Cardiac fibroblast (primary cell): ENCODE measurements at regions not wholly inside any gene's neighbourhood (a gene's known extent, or its start where the extent isn't known, plus 50 kb on each side); places are given as distances from the start of the nearest gene placed in this dataset.

ENCODE experiments used
- DNase-seq, 2 donors: peaks; one replicate each; pipeline versions ENCODE4 v3.0.0 to v3.0.0-alpha.2; 2010; ENCODE audit warnings: low read depth in 2 of 2
- H3K4me3 ChIP-seq, 2 donors: replicated peaks in 1 of 2; 1 replicate in 1 of 2; 2 replicates in 1 of 2; pipeline ENCODE4 v1.5.1; 2011; ENCODE audit warnings: low read depth in 2 of 2, low read length in 2 of 2, mild to moderate bottlenecking in 2 of 2, moderate library complexity in 1 of 2
- TF ChIP-seq, protein P1 (sequence below): IDR thresholded peaks from one replicate; pipeline ENCODE4 v1.5.1; 2011; ENCODE audit warnings: low read depth, mild to moderate bottlenecking, low read length, inconsistent platforms

GRCh38 chr1:93753791-93754763, 72.4 kb upstream of the BCAR3 start:
- peak; percentile 98 for DNase-seq
- no peak overlapping the region for H3K4me3 ChIP-seq
- TF ChIP-seq, protein P1, sequence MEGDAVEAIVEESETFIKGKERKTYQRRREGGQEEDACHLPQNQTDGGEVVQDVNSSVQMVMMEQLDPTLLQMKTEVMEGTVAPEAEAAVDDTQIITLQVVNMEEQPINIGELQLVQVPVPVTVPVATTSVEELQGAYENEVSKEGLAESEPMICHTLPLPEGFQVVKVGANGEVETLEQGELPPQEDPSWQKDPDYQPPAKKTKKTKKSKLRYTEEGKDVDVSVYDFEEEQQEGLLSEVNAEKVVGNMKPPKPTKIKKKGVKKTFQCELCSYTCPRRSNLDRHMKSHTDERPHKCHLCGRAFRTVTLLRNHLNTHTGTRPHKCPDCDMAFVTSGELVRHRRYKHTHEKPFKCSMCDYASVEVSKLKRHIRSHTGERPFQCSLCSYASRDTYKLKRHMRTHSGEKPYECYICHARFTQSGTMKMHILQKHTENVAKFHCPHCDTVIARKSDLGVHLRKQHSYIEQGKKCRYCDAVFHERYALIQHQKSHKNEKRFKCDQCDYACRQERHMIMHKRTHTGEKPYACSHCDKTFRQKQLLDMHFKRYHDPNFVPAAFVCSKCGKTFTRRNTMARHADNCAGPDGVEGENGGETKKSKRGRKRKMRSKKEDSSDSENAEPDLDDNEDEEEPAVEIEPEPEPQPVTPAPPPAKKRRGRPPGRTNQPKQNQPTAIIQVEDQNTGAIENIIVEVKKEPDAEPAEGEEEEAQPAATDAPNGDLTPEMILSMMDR: peak; percentile 11

GRCh38 chr1:93751377-93752250, 70.0 kb upstream of the BCAR3 start:
- TF ChIP-seq, protein P1: no peak
- no peak overlapping the region for H3K4me3 ChIP-seq
- peak in 1 of 2 donors; percentile 47 for DNase-seq

- DNase-seq: no peak
- no peak overlapping the region for H3K4me3 ChIP-seq
- TF ChIP-seq, protein P1: no peak
Measured at GRCh38 chr1:93750955-93751354, 69.3 kb upstream of the BCAR3 start.

DNA sequence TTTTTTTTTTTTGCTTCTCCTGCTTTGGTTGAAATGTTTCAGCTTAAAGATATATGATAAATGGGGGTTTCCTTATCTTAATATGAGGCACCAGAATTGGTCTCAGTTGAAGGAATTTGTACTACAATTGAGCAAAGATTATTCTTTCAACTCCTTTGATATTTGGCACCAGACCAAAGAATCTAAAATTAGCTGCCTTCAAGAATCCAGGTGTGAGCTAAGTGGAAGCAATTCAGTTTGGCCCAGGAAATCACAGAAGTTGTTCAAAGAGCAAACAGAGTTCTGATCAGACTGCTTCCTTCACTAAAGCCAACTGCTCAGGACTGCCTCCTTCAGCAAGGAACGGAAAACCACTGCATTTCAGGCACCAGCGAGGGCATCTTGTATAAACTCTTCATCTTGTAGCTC, 68.3 kb upstream of the BCAR3 start:
- peak in 1 of 2 donors; percentile 13 for DNase-seq
- H3K4me3 ChIP-seq: no peak overlapping the region
- TF ChIP-seq, protein P1: peak; percentile 22

DNA sequence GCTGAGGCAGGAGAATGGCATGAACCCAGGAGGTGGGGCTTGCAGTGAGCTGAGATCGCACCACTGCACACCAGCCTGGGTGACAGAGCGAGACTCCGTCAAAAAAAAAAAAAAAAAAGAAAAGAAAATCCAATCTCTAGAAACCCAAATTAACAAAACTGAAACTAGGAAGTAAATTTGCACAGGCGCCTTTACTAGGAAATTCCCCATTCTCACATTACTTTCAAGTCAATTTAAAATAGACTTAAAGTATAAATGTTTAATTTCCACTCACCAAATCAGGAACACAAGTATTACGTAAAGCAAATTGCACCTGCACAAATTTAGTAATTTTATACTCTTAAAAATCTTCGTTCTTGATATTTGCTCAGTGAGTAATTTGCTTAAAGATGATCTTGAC, 67.8 kb upstream of the BCAR3 start:
- TF ChIP-seq, protein P1: no peak
- no peak overlapping the region for H3K4me3 ChIP-seq
- DNase-seq: no peak

DNA sequence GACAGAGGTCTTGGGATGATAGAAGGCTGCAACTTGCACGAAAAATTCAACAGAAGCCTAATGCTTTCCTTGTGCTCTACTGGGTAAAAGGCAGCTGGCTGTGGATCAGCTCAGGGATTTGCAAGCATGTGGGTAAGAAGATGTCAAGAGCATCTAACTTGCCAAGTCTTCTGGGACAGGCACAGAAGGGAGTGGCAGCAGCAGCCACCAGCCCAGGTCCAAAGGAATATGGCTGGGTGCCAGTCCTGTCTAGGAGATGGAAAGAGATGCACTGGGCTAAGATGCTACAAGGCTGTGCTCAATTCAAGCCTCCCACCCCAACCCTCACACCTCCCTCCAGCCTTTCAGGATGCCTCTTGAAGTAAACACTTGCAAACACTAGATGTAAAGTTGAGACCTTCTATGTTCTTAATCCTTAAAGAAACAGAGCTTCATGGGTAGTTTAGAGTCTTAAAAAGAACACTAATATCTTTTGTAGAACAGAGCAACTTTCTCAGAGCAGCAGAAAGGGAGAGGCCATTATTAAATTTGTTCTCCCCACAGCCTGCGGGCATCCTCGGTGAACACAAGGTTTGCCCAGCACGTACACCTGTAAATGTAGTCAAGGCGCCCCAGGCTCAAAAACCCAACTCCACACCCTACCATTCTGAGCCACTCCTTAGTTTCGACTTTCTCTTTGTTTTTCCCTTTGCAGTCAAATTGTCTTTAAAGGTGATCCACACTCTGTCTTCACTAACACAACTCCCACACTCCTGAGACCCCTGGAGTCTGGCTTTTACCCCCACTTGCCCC, 64.6 kb upstream of the BCAR3 start:
- H3K4me3 ChIP-seq: no peak overlapping the region
- DNase-seq: no peak
- TF ChIP-seq, protein P1: no peak
